ENCODE measurements at regions not wholly inside any gene's neighbourhood (a gene's known extent, or its start where the extent isn't known, plus 50 kb on each side); places are given as distances from the start of the nearest gene placed in this dataset.

DNA sequence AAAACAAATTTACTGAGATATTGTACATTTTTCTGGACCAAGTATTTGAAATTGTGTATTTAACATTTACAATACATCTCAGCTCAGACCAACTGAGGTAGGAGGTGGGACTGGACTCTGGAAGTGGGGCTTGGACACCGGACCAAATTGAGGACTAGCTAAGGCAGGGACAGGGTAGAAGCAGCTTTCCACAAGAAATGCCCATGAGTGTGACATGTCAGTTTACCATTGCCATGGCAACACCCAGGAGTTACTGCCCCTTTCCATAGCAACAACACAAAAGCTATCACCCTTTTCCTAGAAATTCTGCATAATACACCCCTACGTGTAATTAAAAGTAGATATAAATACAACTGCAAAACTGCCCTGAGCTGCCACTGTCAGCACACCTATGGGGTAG is 191.5 kb upstream of the ASIC2 start:
- no peak for DNase-seq

DNA sequence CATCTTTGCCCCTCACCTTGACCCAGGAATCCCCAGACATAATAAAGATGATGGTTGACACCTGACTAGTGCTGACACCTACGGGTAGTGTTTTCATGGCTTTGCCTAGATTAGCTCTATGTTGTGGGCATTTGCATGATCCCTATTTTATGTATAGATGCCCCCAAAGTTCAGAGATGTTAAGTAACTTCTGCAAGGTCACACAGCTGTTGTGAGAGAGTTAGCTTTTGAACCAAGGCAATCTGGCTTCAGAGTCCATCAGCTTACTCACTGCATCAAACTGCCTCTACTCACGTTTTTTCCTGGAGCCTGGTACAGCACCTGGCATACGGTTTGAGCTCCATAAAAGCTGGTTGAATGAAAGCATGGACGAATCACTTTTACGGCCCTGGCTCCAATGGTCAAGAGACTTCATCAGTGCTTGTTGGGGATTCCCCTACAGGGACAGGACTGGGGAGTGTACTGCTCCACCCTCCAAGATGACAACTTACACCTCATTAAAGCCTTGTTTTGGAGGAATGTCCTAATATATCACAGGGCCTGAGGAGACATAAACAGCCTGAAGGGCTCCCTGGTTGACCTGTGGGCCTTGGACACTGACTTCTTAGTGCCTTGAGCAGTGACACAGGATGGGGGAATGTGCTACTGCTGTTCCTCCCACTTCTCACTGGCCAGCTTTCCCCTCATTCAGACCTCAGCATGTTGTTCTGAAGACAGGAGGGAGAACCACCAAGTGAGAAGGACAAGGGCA is 193.2 kb upstream of the ASIC2 start:
- Histone ChIP-seq H3K9me3 (no peaks in the 10 kb centered on the region), H3K36me3 (no peaks in the 10 kb centered on the region), H3K4me1 (no peaks in the 10 kb centered on the region), H3K27me3 (no peaks in the 10 kb centered on the region), H3K4me3 (no peak overlapping the region), H3K27ac (no peak overlapping the region)
- DNase-seq (no peak), ATAC-seq (no peak)
- no peak for TF ChIP-seq POLR2A (IDR thresholded peaks at IDR 0.05)
- TF ChIP-seq, protein P1, sequence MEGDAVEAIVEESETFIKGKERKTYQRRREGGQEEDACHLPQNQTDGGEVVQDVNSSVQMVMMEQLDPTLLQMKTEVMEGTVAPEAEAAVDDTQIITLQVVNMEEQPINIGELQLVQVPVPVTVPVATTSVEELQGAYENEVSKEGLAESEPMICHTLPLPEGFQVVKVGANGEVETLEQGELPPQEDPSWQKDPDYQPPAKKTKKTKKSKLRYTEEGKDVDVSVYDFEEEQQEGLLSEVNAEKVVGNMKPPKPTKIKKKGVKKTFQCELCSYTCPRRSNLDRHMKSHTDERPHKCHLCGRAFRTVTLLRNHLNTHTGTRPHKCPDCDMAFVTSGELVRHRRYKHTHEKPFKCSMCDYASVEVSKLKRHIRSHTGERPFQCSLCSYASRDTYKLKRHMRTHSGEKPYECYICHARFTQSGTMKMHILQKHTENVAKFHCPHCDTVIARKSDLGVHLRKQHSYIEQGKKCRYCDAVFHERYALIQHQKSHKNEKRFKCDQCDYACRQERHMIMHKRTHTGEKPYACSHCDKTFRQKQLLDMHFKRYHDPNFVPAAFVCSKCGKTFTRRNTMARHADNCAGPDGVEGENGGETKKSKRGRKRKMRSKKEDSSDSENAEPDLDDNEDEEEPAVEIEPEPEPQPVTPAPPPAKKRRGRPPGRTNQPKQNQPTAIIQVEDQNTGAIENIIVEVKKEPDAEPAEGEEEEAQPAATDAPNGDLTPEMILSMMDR (IDR thresholded peaks at IDR 0.05) = no peak
- intact Hi-C loops (cut with DNase I) = no loop called here
- WGBS, 4 donors = 84 to 92% (median 88%) methylated on average over 5 of the region's 5 CpGs

More for the DNA sequence above, 191.5 kb upstream of the ASIC2 start:
- H3K4me3 ChIP-seq = no peak overlapping the region
- TF ChIP-seq POLR2A (IDR thresholded peaks at IDR 0.05) = no peak
- TF ChIP-seq, protein P1 (IDR thresholded peaks at IDR 0.05) = no peak
- H3K27ac ChIP-seq = no peak overlapping the region
- no peaks in the 10 kb centered on the region for H3K27me3 ChIP-seq
- H3K4me1 ChIP-seq = no peaks in the 10 kb centered on the region
- H3K9me3 ChIP-seq = no peaks in the 10 kb centered on the region
- H3K36me3 ChIP-seq = no peaks in the 10 kb centered on the region
- 81 to 88% (median 86%) methylated on average over 2 of the region's 2 CpGs for WGBS, 4 donors
- no peak for ATAC-seq
- intact Hi-C loops (cut with DNase I) = no loop called here

GRCh38 chr17:33487187-33487879 is 194.2 kb upstream of the ASIC2 start:
- Histone ChIP-seq H3K9me3 (no peaks in the 10 kb centered on the region), H3K27ac (no peak overlapping the region), H3K4me3 (no peak overlapping the region), H3K27me3 (no peaks in the 10 kb centered on the region), H3K4me1 (no peaks in the 10 kb centered on the region), H3K36me3 (no peaks in the 10 kb centered on the region)
- intact Hi-C loops (cut with DNase I) = no loop called here
- TF ChIP-seq, protein P1 (IDR thresholded peaks at IDR 0.05) = no peak
- no peak for TF ChIP-seq POLR2A (IDR thresholded peaks at IDR 0.05)
- WGBS, 4 donors = 76 to 86% (median 78%) methylated on average over 4 of the region's 4 CpGs
- DNase-seq (no peak), ATAC-seq (no peak)

GRCh38 chr17:33491871-33492481 is 198.9 kb upstream of the ASIC2 start:
- H3K27ac ChIP-seq = no peak overlapping the region
- H3K27me3 ChIP-seq = no peaks in the 10 kb centered on the region
- TF ChIP-seq, protein P1 (IDR thresholded peaks at IDR 0.05) = no peak
- TF ChIP-seq POLR2A (IDR thresholded peaks at IDR 0.05) = no peak
- 86 to 91% (median 88%) methylated on average over 9 of the region's 9 CpGs for WGBS, 4 donors
- H3K36me3 ChIP-seq = no peaks in the 10 kb centered on the region
- DNase-seq (no peak), ATAC-seq (no peak)
- intact Hi-C loops (cut with DNase I) = no loop called here
- no peaks in the 10 kb centered on the region for H3K9me3 ChIP-seq
- H3K4me1 ChIP-seq = peaks cover 0 to 7% (median 0%) of the 10 kb centered on the region in 12 donors
- no peak overlapping the region for H3K4me3 ChIP-seq

Data from heart left ventricle (tissue), 16 donors.